GM18873 (cell line): ENCODE measurements at regions not wholly inside any gene's neighbourhood (a gene's known extent, or its start where the extent isn't known, plus 50 kb on each side); places are given as distances from the start of the nearest gene placed in this dataset.

Source experiments
- ATAC-seq: cut with Tn5 transposase; IDR thresholded peaks from one replicate; pipeline ENCODE4 v1.9.1; 2021; ENCODE audit warnings: mild to moderate bottlenecking, moderate library complexity, moderate number of reproducible peaks; ENCODE audit not compliant: unreplicated experiment, low FRiP score

DNA sequence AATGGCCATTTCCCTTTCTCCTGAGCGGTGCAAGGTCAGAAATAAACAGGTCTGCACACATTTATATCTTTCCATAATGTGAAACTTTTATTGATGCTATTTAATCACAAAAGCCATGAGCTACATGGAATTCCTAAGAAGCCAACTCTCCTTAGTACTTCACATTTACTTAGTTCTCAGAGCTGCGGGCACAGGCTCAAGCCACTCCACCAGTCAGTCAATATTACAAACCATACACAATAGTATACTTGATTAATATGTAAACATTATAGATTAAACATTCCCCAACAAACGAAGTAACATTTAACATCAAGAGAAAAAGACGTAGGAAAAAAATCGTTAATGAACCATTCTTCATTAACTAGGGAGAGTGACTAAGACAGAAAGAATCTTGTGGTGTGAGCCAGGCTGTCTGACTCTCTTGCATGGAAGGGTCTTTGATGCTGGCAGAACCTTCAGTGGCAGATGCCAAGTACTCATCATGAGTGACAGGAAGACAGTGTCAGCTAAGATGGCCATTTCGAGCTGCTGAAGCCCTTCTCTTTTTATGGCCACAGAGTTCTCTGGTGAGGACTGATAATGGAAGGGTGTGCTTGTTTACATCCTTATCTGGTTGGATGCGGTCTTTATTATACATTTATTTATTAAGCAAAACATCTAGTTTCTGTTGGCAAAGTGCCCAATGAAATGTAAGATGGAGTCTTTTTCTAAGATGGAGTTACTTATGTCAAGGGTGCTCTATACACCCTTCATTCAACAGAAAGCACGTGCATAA is 115.5 kb upstream of the TUT7 start:
- no peak for ATAC-seq

GRCh38 chr9:86464242-86464641 is 110.0 kb upstream of the TUT7 start:
- ATAC-seq: no peak

GRCh38 chr9:86460216-86461002 is 106.2 kb upstream of the TUT7 start:
- ATAC-seq: no peak

- ATAC-seq: no peak
These were observed 105.5 kb upstream of the TUT7 start for GRCh38 chr9:86459599-86460155.

DNA sequence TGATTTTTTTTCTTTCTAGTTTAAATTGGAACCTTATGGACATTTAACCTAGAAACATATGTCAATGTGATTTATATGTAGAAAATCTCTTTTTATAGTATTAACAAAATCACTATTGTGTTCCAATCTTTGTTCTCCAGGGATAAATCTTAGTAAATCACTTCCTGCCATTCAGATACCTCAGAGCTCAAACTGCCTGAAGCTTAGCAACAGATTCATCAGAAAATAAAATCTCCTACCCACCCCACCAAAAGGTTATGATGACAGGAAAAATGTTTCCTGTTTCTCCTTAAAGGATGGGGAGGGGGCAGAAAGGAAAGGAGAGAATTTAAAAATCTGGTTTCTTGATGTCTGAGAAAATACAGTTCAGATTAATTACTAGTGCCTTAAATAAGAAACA is 105.0 kb upstream of the TUT7 start:
- no peak for ATAC-seq

DNA sequence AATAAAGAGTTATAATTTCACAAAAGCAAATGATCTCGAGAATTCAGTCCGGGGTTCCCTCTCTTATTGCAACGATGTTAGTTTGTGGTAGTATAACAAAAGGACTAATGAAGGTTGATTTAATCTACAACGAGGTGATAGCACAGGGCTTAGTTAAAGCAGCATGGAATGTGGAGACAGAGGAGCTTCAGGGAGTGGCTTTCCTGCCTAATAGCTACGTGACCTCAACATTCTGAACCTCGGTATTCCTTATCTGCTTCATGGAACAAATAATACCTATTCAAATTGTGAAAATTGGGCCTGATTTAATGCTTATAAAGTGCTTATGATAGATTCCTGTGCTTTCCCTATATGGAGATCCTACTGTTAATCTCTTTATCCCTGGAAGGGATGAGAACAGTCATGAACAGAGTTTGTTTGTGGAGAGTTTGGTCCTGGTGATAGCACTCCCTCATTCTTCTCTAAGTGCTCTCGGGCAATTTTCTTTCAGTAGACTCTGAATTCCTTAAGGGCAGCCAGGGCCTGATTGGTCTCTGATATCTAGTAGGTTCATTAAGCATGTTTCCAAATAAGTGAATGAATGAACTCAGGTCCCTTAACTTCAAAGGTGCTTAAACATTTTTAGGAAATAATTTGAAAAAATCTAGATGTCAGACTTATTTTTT is 104.1 kb upstream of the TUT7 start:
- no peak for ATAC-seq

DNA sequence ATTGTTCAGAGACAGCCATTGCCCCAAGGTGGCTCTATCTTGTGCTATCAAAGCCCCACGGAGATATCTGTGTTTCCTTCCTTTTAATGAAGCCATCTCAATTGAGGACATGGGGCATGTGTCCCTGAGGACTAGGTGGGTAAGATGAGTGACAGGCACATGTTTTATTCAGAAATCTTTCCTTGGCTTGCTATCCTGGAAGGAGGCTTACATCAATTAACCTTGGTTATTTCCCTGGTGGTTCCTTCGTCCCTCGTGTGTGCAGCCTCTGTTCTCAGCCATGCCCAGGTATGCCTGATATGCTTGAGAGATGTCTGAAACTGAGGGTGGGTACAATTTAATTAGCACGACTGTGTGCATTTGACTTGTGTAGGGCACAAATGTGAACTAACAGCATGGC is 102.2 kb upstream of the TUT7 start:
- no peak for ATAC-seq

DNA sequence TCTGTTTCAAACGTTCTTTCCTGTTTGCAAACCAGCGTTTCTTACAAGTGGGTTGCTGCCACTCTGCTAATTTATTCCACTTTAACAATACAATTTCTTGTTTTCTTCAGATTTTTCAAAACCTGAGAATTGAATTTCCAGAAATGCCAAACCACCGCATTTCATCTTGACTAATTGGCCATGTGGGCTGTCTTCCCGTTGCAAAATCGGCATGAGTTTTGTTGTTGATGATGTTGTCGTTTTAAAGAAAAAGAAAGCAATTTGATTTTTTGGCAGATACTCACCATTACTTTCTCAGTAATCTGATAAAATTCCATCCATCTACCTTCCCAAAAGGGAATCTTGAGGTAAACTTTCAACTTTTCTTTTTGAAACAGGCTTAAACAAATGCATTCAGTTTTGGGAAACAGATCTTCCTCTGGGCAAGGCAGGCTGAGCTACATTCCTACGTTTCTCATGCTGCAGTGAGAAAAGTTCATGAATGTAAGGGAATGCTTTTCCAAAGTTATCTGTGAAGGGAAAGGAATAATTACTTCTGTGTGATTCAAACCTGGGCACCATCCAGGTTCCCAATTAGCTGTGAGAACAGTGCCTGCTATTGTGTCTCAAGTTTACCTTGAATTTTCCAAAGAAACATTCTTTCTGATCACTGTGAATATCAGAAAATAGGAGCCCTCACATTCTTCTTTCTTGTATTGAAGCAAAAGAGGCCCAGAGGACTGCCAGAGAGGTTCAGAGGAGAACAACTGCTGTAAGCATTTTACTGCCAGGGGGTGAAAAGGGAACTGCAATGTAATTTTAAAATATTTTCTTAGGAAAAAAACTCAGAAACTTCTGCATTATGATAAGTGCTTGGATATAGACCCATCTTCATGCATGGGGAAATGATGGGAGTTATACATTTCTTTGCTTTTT is 100.7 kb upstream of the TUT7 start:
- no peak for ATAC-seq

- ATAC-seq: no peak
These were observed 98.1 kb upstream of the TUT7 start for GRCh38 chr9:86452201-86452828.

GRCh38 chr9:86449246-86449645 is 95.0 kb upstream of the TUT7 start:
- no peak for ATAC-seq

GRCh38 chr9:86445671-86446070 is 91.5 kb upstream of the TUT7 start:
- ATAC-seq: no peak

DNA sequence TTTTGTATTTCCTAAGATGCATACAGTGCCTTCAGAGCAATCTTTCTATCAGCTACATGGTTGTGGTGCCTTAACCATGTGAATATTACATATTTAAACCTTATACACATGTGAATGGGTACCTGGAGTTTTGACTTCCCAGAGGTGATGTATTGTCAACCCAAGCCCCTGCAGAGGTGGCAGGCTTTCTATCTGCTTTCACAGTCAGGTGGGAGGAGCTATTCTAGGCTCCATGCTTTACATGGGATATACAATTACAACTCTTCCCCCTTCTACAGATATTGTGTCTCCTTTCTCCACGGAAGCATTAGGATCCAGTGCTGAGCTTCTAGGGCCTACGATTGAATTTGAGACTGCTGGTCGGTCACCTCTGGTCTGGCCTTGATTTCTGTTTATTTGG is 89.8 kb upstream of the TUT7 start:
- ATAC-seq: no peak

- no peak for ATAC-seq
These were observed 80.0 kb upstream of the TUT7 start for GRCh38 chr9:86434039-86434726.

- no peak for ATAC-seq
These were observed 70.2 kb upstream of the TUT7 start for GRCh38 chr9:86424251-86424891.

DNA sequence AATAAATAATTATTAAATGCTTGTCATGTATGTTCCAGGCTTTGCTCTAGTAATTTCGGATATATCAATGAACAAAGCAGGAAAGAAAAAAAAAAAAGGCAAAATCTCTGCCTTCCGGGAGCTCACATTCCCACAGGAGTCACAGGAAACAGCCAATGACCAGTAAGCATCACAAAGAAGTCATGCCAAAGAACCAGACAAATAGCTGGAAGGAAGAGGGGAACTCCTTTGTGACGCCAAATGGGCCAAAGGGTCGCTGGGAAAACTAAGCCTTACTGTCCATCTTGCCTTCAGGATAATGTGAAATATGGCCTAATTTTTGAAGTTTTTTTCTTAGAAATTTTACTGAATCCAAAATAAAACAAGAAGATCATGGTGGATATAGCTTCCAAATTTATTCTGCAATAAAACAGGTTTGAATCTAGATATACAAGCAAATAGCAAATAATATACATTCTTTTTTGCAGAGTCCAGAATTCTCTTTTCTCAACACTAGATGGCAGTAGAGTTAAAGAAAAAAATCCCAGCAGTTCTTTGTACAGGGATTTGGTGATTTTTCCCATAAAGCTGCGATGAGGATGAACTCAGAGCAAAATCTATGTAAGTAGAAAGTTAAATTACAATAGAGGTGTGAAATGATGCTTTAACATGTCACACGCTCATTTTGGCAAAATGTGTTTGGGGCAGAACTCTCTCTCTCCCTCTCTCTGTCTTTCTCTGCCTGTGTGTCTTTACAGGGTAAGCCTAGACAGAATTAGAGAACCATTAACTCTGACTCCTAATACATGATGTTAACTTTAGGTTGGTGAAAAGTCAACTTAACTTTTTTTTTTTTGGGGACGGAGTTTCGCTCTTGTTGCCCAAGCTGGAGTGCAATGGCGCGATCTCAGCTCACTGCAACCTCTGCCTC is 60.0 kb upstream of the TUT7 start:
- ATAC-seq: no peak

DNA sequence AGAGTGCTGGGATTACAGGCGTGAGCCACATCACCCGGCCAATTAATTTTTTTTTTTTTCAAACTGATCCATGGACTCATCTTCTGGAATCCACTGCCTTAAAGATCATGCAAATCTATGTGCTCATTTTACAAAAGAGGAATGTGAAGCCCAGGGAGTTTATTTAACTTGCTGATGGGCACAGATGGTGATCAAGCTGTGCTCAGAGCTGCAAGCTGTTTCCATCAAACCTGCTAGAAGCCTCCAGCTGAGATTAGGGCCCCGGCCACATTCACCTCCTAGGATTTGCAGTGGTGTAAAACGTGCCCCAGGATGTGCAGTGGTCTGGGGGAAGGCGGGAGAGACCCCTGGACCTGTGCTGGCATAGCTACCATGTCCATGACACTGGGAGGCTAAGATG is 56.1 kb upstream of the TUT7 start:
- ATAC-seq: no peak

DNA sequence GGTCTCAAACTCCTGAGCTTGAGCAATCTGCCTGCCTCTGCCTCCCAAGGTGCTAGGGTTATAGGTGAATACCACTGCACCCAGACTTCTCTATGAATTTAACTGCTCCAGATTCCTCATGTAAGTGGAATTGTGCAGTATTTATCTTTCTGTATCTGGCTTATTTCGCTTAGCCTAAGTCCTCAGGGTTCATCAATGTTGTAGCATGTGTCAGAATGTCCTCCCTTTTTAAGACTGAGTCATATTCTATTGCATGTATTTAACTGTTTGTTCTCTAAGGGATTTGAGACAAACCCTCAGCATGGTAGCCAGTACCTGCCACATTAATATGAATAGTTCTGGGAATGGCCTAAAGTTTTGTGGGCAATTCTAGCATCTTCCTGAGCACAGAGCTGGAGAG is 53.9 kb upstream of the TUT7 start:
- no peak for ATAC-seq

GRCh38 chr9:86407022-86407421 is 52.8 kb upstream of the TUT7 start:
- no peak for ATAC-seq
